ENCODE measurements at regions not wholly inside any gene's neighbourhood (a gene's known extent, or its start where the extent isn't known, plus 50 kb on each side); places are given as distances from the start of the nearest gene placed in this dataset.
"Not testable (repeated sequence)": the region's sequence is repeated elsewhere in the genome, so short reads cannot be mapped to it uniquely, and the experiment has no call there.

DNA sequence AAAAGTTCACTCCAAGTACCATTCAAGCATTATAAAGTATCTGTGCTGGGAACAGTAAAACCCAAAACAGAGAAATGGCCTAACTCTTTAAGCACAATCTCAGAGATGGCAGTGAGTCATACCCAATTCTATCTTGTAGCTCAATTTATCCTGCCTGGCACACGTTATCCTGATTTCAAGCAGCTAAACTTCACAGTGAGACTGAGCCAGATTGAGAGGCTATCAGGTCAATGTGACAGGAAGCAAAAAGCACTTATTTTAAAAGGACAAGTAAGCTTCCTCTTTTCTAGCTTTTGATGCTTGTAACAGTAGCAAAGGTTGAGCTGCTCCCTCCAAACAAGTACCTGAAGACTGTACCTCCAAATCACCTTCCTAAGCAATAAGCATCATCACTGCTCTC, 324.9 kb downstream of the NAF1 start:
- no peak for DNase-seq (ENCODE audit: low spot score)

DNA sequence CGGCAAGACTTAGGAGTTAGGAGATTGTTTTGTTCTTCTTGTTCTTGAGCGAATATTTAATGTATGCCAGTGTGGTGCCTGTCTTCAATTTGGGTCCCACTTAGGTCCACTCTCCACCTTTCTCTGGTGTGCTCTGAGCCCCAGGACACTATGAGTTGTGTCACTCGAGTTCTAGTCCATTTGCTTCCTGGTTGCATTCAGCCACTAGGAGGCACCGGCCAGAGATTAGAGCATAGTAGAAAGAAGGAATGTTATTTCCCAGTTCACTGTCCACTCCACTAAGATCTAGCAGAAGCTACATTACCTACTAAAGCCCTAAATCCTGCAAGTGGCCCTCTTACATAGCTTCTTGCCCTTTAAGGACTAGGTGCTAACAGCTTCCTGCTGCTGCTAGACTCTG, 326.9 kb downstream of the NAF1 start:
- DNase-seq (ENCODE audit: low spot score), result no peak

DNA sequence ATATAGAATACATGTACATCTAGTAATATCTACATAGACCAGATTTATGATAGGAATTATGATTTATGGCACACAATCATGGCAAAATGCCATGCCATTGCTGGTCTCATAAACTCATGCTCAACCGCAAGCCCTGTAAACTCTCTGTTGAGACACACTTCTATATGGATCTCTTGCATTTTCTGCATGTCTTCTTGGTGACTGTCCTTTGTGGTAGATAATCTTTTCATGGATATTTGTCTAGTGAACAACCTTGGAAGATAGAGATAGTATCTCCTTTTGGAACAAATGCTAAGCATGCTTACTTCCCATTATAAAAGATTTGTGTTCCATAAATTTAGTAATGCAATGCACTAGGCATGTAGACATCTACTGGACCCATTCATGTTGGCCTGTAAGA, 328.0 kb downstream of the NAF1 start:
- DNase-seq (ENCODE audit: low spot score), result peak; percentile 64

DNA sequence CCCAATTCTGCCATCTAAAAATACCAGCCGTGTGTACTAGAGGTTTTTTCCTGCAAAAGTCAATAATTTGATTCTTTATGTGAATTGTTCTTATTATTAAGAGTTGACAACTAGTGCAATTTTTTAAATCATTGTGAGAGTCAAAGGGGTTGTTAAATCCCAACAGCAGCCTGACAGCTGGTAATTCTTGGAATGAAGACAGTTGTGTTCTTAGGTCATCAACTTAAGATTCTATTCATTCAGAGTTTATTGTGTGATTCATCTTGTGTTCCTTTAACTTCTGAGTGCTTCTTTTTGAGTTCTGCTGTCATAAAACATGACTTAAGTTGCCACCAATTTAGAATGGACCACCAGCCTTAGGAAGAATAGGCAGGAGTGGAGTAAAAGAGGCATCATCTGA, 329.0 kb downstream of the NAF1 start:
- no peak for DNase-seq (ENCODE audit: low spot score)

DNA sequence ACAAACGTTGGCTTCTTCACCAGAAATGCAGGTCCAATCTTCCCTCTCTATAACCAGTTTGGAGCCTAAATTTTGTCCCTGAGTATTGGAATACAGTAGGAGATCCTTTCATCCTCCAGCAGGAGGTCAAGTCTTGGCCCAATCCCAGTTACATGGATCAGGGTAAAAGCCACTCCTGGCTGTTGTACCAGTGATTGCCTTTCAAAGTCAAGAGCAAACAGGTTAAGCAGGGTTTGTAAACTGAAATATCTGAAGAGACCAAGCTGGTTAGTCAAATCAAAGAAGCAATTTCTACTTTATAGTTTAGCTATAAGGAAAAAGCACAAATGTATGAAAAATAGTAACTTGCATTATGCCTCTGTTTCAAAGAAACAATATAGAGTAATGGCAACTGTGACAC, 329.4 kb downstream of the NAF1 start:
- DNase-seq (ENCODE audit: low spot score), result no peak

DNA sequence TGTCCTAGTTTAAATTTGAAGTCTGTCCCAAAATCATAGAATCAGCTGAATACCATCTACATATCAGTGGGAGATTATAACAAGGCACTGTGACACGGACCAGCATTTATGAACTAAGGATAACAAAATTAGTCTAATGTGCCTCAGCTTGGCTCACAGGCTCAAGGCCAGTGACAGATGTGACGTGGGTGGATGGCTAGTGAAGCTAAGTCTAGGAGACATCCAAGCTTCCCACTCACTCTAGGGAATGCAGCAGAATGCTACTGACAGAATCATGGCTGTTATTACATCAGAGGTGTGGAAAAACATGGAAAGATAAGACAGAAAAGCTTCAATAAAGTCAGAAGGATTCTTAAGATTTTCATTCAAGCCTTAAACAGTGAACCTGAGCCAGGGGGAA, 329.9 kb downstream of the NAF1 start:
- DNase-seq (ENCODE audit: low spot score), result no peak

DNA sequence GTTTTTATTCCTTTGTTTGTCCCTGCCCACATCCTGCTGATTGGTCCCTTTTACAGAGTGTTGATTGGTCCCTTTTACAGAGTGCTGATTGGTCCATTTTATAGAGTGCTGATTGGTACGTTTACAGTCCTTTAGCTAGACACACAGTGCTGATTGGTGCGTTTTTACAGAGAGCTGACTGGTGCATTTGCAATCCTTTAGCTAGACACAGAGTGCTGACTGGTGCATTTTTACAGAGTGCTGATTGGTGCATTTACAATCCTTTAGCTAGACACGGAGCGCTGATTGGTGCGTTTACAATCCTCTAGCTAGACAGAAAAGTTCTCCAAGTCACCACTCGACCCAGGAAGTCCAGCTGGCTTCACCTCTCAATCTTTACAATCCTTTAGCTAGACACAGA, 330.4 kb downstream of the NAF1 start:
- not testable (repeated sequence) for DNase-seq (ENCODE audit: low spot score)

DNA sequence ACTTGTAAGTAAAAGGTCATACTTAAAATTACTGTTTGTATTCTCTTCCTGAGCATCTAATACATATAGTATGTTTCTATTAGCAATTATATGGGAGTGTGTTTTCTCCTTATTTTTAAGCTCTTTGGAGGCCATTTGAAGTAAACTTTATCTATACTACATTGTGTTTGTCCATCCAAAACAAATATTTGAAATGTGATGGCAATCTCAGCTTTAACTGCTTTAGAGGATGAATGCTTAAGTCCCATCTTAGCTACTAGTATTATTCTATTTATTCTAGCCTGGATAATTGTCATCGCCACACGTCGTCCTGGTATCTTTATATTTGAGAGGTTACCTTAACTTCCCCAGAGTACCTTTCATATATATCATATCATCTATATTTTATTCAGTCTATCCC, 335.8 kb downstream of the NAF1 start:
- DNase-seq (ENCODE audit: low spot score), result no peak

DNA sequence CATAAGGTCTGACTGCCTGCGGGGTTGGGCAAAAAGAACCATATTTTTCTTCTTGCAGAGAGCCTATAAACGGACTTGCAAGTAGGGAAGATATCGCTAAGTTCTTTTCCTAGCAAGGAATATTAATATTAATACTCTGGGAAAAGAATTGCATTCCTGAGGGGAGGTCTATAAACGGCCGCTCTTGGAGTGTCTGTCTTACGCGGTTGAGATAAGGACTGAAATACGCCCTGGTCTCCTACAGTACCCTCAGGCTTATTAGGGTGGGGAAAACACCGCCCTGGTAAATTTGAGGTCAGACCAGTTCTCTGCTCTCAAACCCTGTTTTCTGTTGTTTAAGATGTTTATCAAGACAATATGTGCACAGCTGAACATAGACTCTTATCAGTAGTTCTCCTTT, 349.3 kb downstream of the NAF1 start:
- DNase-seq (ENCODE audit: low spot score), result not testable (repeated sequence)

DNA sequence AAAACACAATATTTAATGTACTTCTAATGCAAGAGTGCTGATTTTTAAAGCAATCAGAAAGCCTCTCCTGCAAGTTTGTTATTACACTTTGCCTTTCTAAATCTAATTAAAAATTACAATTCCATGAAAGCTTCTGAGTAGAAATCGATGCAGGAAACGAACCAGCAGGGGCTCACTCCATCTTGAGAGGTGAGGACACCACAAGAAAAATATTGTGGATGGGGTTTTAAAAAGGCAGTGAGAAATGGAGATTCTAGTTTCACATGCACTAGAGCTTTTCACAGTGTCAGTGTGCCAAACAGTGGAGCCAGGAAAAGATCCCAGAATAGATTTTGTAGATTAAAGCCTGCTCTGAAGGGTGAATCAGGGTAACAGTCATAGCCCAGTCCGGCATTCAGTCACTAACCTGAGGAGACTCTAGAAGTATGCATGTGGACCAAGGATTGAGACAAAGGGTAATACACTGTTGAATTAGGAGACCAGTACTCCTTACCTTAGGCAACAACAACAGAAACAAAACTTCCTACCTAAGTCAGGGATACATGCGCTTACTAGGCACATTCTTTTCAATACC, 362.3 kb downstream of the NAF1 start:
- no peak for DNase-seq (ENCODE audit: low spot score)

DNA sequence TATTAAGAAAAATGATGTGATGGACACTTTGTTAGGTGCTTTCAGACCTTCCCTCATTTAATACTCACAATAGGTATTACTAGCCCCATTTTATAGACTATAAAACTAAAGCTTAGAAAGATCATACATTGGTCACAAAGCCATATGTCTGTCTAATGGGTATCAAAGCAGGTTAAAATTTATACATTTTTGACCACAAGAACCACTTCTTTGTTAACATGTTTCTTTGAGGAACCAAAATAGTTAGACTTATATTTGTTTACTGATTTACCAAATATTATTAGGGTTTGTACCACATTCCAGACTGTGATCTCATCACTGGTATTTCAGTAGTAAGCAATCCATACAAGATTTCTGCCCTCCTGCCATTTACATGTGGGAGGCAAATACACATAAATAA, 363.3 kb downstream of the NAF1 start:
- DNase-seq (ENCODE audit: low spot score), result no peak

DNA sequence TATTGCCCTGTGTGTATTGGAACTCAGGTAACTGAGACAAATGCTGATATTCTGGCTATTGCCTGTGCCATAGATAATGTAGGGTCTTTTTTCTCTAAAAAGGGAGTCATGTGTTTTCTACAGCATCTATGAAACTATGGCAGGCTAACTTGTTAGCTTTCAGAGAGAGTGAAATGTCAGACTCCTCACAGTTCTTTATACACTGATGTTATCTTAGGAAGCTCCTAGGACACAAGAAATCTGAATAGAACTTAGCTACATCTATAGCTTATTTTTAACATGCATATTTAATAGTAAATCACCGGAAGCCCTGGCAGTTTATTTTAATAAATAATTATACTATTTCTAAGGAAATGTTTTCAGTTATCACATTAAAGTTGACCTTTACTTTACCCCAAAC, 369.6 kb downstream of the NAF1 start:
- DNase-seq (ENCODE audit: low spot score), result no peak

DNA sequence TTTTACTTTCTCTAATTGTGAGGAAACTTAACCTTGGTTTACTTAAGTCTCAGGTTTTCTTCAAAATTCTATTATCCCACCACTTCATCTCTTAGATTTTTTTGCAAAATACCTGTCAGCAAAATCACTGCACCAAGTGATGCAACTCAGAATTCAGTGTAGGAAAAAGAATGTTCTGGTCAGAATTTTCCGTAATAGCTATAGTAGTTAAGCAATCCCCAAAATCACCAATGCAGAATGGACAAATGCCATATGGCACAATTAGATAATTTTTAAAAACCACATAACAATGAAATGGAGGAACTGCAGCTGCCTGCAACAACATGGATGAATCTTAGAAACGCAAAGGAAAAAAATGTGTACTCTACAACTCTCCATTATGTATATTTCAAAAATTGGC, 373.1 kb downstream of the NAF1 start:
- DNase-seq (ENCODE audit: low spot score), result no peak

DNA sequence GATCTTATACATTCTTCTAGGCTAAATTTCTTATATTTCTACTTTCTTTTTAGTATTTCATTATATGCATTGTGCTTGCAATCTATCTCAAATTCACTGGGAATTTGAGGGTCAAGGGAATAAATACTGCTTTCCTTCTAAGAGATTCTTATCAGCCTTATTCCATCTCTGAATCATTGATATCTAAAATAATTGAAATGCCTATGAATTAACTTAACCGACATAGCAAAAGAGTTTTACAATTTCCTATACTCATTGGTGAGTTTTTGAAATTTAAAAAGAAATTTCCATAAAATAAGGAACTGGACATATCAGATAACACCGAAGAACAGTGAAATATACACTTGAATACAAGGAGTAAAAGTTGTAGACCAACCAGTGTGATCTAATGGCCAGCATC, 373.7 kb downstream of the NAF1 start:
- no peak for DNase-seq (ENCODE audit: low spot score)

DNA sequence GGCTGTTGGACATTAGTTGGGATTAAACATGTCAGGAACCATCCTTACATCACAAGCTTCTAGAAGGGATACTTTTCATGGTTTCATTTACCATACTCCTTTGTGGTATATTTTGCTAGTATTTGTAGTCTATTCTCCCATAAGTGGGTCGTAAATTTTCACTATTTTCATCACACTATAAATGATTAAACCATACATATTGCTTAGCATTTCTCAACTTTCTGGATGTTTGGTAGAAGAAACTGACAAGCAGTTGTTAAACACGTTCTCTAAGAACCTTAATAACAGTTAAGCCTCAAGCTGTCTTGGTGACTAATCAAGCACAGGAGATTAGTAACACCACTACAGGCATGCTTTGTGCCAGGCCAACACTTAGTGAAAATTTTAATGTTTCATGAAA, 375.5 kb downstream of the NAF1 start:
- no peak for DNase-seq (ENCODE audit: low spot score)

DNA sequence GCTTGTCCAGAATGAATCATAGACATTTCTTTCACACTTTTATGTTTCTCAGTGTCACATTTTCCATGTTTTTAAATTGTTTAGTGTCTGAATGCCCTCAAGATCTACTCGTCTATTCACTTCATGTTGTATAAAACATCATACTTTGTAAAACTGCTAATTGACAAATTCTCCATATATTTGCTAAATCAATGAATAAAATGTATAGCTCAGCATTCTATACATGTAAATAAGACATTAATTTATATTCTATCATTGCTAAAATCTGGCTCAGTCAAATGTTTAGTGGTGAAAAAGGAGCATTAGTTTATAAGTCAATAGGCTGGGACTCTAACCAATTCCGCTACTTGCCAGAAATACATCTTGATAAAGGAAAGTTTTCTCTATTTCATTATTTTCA, 379.6 kb downstream of the NAF1 start:
- DNase-seq (ENCODE audit: low spot score), result no peak

DNA sequence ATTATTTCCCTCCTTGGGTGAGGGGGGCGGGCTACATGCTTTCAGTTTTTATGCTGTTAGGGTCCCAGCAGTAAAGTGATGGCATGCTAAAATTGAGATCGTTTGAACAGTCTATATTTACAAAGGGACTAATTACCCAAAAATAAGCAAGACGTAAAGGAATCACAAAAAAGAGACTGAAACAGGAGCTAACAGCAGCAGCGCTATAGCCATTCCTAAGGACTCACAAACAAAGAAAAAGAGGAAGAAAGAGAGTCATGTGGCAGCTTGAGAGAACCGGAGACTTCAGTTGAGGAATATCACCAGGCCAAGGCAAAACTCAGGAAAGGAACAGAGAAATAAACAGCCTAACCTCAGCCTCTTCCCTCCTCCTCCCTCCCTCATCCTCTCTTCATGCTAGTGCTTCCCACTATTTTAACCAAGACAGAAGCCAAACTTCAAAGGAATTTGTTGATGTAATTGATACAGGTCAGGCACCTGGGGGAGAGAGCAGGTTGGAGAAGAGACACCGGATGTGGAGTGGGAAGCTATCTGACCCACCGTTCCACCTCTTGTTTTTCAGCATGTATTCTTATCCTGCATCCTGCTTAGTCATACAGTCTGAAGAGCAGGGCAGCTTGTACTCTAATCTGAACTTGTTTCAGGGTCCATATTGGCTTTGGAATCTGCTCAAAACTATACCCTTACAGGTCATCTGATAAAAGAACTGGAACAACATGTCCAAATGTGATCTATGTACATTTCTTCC, 383.7 kb downstream of the NAF1 start:
- no peak for DNase-seq (ENCODE audit: low spot score)

DNA sequence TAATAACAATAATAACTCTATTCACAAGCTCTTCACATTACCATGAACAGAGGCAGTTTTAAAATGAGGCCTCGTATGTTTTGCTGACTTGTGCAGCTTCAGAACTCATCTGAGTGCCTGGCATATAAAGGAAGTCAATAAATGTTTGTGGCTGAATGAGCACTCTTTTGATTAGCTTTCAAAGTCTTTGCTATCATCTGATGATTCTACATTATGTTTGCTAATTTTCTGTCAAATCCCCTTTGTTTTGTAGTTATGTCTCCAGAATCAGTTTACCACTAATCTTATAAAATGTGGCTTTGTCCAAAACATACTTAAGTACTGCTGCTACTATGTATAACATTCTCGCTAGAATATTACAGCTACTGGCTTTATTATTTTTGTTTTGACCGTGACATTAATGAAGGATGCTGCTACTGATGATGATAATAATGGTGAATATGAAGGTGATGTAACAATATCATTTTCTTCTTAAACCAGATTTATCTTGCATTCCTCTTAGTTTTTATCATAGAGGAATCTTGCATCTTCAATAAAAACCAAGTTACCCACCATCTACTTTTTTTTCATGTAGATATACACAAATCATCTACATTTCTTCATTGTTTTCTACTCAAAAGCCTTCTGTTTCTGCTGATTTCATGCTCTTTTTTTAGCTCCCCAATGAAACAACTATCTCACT, 384.5 kb downstream of the NAF1 start:
- no peak for DNase-seq (ENCODE audit: low spot score)

DNA sequence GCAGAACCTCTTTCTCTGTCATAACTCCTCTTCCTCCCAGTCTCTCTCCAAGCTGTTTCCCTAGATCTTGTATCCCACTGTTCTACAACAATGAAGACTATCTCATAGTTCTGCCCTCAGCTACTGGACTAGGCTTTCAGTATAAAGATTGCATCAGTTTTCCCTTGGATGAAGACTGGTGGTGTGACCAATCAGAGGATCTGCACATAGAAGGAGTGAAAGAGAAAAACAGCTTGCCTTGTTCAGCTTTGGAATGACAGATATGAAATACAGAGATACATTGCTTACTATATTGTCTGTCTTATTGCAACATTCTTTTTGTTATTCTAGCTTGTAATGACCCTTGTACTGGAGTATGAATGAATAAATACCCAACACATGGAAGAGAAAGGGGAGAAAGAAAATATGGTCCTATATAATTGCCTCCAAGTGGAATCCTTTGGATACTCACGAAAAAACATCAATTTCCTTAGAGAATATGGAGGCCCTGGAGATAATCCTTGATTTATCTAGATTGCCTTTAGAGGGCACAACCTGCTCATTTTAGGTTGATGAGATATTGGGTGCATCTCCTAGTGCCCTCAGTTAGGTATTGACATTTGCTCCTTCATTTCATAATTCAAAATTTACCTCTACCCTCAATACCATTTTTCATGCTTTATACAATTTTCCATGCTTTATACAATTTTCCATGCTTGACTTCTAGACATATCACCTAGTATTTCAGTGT, 395.8 kb downstream of the NAF1 start:
- DNase-seq (ENCODE audit: low spot score), result no peak

DNA sequence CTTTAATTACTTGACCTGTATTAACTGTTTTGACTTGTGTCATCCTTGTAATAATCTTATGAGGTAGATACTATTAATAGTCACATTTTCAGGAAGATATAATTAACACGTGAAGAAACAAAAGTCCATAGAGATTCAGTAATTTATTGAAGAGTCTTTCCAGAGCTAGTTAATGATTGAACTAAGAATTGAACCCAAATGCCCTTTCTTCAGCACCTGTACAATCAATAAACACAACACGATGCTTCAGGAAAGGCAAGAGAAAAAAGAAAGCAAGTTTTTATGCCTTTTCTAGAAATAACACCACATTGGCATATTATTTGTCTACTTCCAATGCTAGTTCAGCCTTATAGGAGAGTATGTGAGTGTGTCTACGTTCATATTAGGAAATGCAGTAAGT, 399.6 kb downstream of the NAF1 start:
- DNase-seq (ENCODE audit: low spot score), result no peak

DNA sequence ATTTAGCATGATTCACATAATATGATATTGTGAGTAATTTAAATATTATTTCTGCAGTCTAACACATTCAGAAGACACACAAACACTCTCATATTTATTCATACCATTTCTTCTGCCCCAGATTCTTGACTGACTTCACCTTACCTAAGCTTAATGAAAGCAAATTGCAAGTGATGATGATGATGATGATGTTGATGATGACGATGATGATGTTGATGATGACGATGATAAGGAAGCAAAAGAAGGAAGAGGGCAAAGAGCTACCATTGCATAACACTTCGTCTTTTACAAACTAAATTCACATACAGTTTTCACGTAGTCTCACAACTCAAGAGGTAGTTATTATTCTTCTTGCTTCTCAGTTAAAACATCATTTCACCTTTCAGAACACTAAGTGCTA, 404.7 kb downstream of the NAF1 start:
- DNase-seq (ENCODE audit: low spot score), result no peak

DNA sequence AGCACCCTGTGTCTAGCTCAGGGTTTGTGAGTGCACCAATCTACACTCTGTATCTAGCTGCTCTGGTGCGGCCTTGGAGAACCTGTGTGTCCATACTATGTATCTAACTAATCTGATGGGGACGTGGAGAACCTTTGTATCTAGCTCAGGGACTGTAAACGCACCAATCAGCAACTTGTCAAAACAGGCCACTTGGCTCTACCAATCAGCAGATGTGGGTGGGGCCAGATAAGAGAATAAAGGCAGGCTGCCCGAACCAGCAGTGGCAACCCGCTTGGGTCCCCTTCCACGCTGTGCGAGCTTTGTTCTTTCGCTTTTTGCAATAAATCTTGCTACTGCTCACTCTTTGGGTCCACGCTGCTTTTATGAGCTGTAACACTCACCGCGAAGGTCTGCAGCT, 426.5 kb downstream of the NAF1 start:
- DNase-seq (ENCODE audit: low spot score), result not testable (repeated sequence)

DNA sequence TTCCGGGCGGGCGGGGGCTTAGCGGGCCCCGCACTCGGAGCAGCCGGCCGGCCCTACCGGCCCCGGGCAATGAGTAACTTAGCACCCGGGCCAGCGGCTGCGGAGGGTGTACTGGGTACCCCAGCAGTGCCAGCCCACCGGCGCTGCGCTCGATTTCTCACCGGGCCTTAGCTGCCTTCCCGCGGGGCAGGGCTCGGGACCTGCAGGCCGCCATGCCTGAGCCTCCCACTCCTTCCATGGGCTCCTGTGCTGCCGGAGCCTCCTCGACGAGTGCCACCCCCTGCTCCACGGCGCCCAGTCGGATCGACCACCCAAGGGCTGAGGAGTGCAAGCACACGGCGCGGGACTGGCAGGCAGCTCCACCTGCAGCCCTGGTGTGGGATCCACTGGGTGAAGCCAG, 427.1 kb downstream of the NAF1 start:
- DNase-seq (ENCODE audit: low spot score), result not testable (repeated sequence)

Data from LoVo (cell line).